GOT3 (cell line): ENCODE measurements at regions not wholly inside any gene's neighbourhood (a gene's known extent, or its start where the extent isn't known, plus 50 kb on each side); places are given as distances from the start of the nearest gene placed in this dataset.

ENCODE experiments used
- DNase-seq: peaks from one replicate; lab custom pipeline; 2025; ENCODE audit warnings: mixed read lengths; lab: John Stamatoyannopoulos, UW

- DNase-seq, result no peak
Observed at GRCh38 chr3:56985460-56985859, 75.0 kb upstream of the SPATA12 start.

- no peak for DNase-seq
Observed at GRCh38 chr3:56983427-56983826, 77.0 kb upstream of the SPATA12 start.

GRCh38 chr3:56981445-56982230, 78.8 kb upstream of the SPATA12 start:
- no peak for DNase-seq

- DNase-seq, result peak; percentile 59
Observed at GRCh38 chr3:56980798-56981390, 79.6 kb upstream of the SPATA12 start.

- no peak for DNase-seq
Observed at GRCh38 chr3:56980243-56980642, 80.2 kb upstream of the SPATA12 start.

GRCh38 chr3:56979791-56980190, 80.7 kb upstream of the SPATA12 start:
- no peak for DNase-seq

GRCh38 chr3:56977561-56977889, 82.9 kb upstream of the SPATA12 start:
- DNase-seq, result no peak

- no peak for DNase-seq
Observed at GRCh38 chr3:56976651-56977560, 83.6 kb upstream of the SPATA12 start.

GRCh38 chr3:56975567-56975966, 84.9 kb upstream of the SPATA12 start:
- no peak for DNase-seq

GRCh38 chr3:56974247-56974930, 86.1 kb upstream of the SPATA12 start:
- no peak for DNase-seq

- no peak for DNase-seq
Observed at GRCh38 chr3:56971816-56972215, 88.6 kb upstream of the SPATA12 start.

- DNase-seq, result no peak
Observed at GRCh38 chr3:56971261-56971660, 89.2 kb upstream of the SPATA12 start.

GRCh38 chr3:56970461-56970879, 90.0 kb upstream of the SPATA12 start:
- no peak for DNase-seq

- DNase-seq, result no peak
Observed at GRCh38 chr3:56969851-56970250, 90.6 kb upstream of the SPATA12 start.

GRCh38 chr3:56966509-56966908, 94.0 kb upstream of the SPATA12 start:
- no peak for DNase-seq

- DNase-seq, result no peak
Observed at GRCh38 chr3:56966104-56966503, 94.4 kb upstream of the SPATA12 start.

GRCh38 chr3:56962922-56963321, 97.5 kb upstream of the SPATA12 start:
- no peak for DNase-seq

GRCh38 chr3:56962206-56962605, 98.3 kb upstream of the SPATA12 start:
- no peak for DNase-seq

GRCh38 chr3:56960234-56960917, 100.1 kb upstream of the SPATA12 start:
- no peak for DNase-seq

- no peak for DNase-seq
Observed at GRCh38 chr3:56958879-56959278, 101.6 kb upstream of the SPATA12 start.

GRCh38 chr3:56957522-56957921, 102.9 kb upstream of the SPATA12 start:
- no peak for DNase-seq

- no peak for DNase-seq
Observed at GRCh38 chr3:56956906-56957305, 103.6 kb upstream of the SPATA12 start.
